ENCODE measurements at regions not wholly inside any gene's neighbourhood (a gene's known extent, or its start where the extent isn't known, plus 50 kb on each side); places are given as distances from the start of the nearest gene placed in this dataset.
"Not testable (repeated sequence)": the region's sequence is repeated elsewhere in the genome, so short reads cannot be mapped to it uniquely, and the experiment has no call there.

- DNase-seq, result peak; percentile 43
These were observed 355.6 kb downstream of the TMEM121 start for GRCh38 chr14:105882011-105882410.

GRCh38 chr14:105882626-105883025, 356.2 kb downstream of the TMEM121 start:
- no peak for DNase-seq

GRCh38 chr14:105883066-105884005, 357.0 kb downstream of the TMEM121 start:
- peak; percentile 35 for DNase-seq

GRCh38 chr14:105884192-105884807, 357.9 kb downstream of the TMEM121 start:
- not testable (repeated sequence) for DNase-seq

GRCh38 chr14:105884808-105885281, 358.5 kb downstream of the TMEM121 start:
- DNase-seq, result peak; percentile 39

- no peak for DNase-seq
These were observed 359.4 kb downstream of the TMEM121 start for GRCh38 chr14:105885561-105886320.

- peak; percentile 36 for DNase-seq
These were observed 360.4 kb downstream of the TMEM121 start for GRCh38 chr14:105886791-105887191.

- DNase-seq, result no peak
These were observed 361.3 kb downstream of the TMEM121 start for GRCh38 chr14:105887692-105888091.

GRCh38 chr14:105888151-105888550, 361.8 kb downstream of the TMEM121 start:
- no peak for DNase-seq

GRCh38 chr14:105888784-105889665, 362.6 kb downstream of the TMEM121 start:
- peak; percentile 37 for DNase-seq

- DNase-seq, result peak; percentile 46
These were observed 363.5 kb downstream of the TMEM121 start for GRCh38 chr14:105889666-105890473.

GRCh38 chr14:105890474-105891220, 364.3 kb downstream of the TMEM121 start:
- DNase-seq, result peak; percentile 43

GRCh38 chr14:105891221-105891602, 364.8 kb downstream of the TMEM121 start:
- no peak for DNase-seq

GRCh38 chr14:105891631-105892452, 365.5 kb downstream of the TMEM121 start:
- DNase-seq, result peak; percentile 41

- DNase-seq, result peak; percentile 32
These were observed 366.4 kb downstream of the TMEM121 start for GRCh38 chr14:105892453-105893441.

GRCh38 chr14:105893686-105894085, 367.3 kb downstream of the TMEM121 start:
- DNase-seq, result not testable (repeated sequence)

- peak; percentile 35 for DNase-seq
These were observed 368.0 kb downstream of the TMEM121 start for GRCh38 chr14:105894125-105894977.

Data from activated CD8-positive, alpha-beta memory T cell treated with anti-CD3 and anti-CD28 coated beads, Interleukin-2, amount 50 U/mL, for 48 hours (primary cell).